ENCODE measurements at regions not wholly inside any gene's neighbourhood (a gene's known extent, or its start where the extent isn't known, plus 50 kb on each side); places are given as distances from the start of the nearest gene placed in this dataset.

- no peak overlapping the region for H3K27ac Mint-ChIP-seq
- CTCF ChIA-PET, result no interaction called here
- no peaks in the 10 kb centered on the region for H3K36me3 Mint-ChIP-seq
- H3K9me3 Mint-ChIP-seq (ENCODE audit: low read depth), result no peaks in the 10 kb centered on the region
- no peaks in the 10 kb centered on the region for H3K27me3 Mint-ChIP-seq
- no peak overlapping the region for H3K4me3 Mint-ChIP-seq
- ATAC-seq (no peak), DNase-seq (no peak)
- H3K4me1 Mint-ChIP-seq, result no peaks in the 10 kb centered on the region
Observed at GRCh38 chr12:16719713-16720416, 113.9 kb upstream of the LMO3 start.

- no peak overlapping the region for H3K4me3 Mint-ChIP-seq
Observed at GRCh38 chr12:16716928-16717327, 111.0 kb upstream of the LMO3 start.

GRCh38 chr12:16692099-16692498 is 86.1 kb upstream of the LMO3 start:
- ATAC-seq, result no peak
- CTCF ChIA-PET, result no interaction called here
- Mint-ChIP-seq H3K36me3 (no peaks in the 10 kb centered on the region), H3K4me1 (no peaks in the 10 kb centered on the region), H3K27me3 (no peaks in the 10 kb centered on the region), H3K9me3 (ENCODE audit: low read depth) (peaks cover 11% of the 10 kb centered on the region), H3K27ac (no peak overlapping the region), H3K4me3 (no peak overlapping the region)
- no peak for DNase-seq

More at GRCh38 chr12:16716928-16717327, 111.0 kb upstream of the LMO3 start:
- no peak overlapping the region for H3K27ac Mint-ChIP-seq
- DNase-seq, result no peak
- H3K36me3 Mint-ChIP-seq, result no peaks in the 10 kb centered on the region
- no peak for ATAC-seq
- no peaks in the 10 kb centered on the region for H3K9me3 Mint-ChIP-seq (ENCODE audit: low read depth)
- CTCF ChIA-PET, result no interaction called here
- H3K4me1 Mint-ChIP-seq, result no peaks in the 10 kb centered on the region
- no peaks in the 10 kb centered on the region for H3K27me3 Mint-ChIP-seq

- CTCF ChIA-PET, result interaction anchor here (1.2 kb wide), 1 partner anchor 18 kb away, joined by 3 read pairs; no protein-coding TSS in a partner anchor
Observed at GRCh38 chr12:16691624-16692023, 85.7 kb upstream of the LMO3 start.

GRCh38 chr12:16688200-16688599 is 82.2 kb upstream of the LMO3 start:
- H3K4me3 Mint-ChIP-seq, result no peak overlapping the region

More at GRCh38 chr12:16691624-16692023, 85.7 kb upstream of the LMO3 start:
- no peak for DNase-seq
- Mint-ChIP-seq H3K36me3 (no peaks in the 10 kb centered on the region), H3K27me3 (no peaks in the 10 kb centered on the region), H3K4me1 (no peaks in the 10 kb centered on the region), H3K4me3 (no peak overlapping the region), H3K9me3 (ENCODE audit: low read depth) (peaks cover 11% of the 10 kb centered on the region), H3K27ac (no peak overlapping the region)
- ATAC-seq, result no peak

GRCh38 chr12:16685107-16685506 is 79.1 kb upstream of the LMO3 start:
- CTCF ChIA-PET, result no interaction called here
- Mint-ChIP-seq H3K27me3 (no peaks in the 10 kb centered on the region), H3K9me3 (ENCODE audit: low read depth) (peaks cover 10% of the 10 kb centered on the region), H3K27ac (no peak overlapping the region), H3K36me3 (no peaks in the 10 kb centered on the region), H3K4me1 (no peaks in the 10 kb centered on the region), H3K4me3 (no peak overlapping the region)
- ATAC-seq, result no peak
- DNase-seq, result no peak

More at GRCh38 chr12:16688200-16688599, 82.2 kb upstream of the LMO3 start:
- no peaks in the 10 kb centered on the region for H3K27me3 Mint-ChIP-seq
- H3K27ac Mint-ChIP-seq, result no peak overlapping the region
- ATAC-seq (no peak), DNase-seq (no peak)
- peaks cover 11% of the 10 kb centered on the region for H3K9me3 Mint-ChIP-seq (ENCODE audit: low read depth)
- H3K36me3 Mint-ChIP-seq, result no peaks in the 10 kb centered on the region
- CTCF ChIA-PET, result no interaction called here
- no peaks in the 10 kb centered on the region for H3K4me1 Mint-ChIP-seq

GRCh38 chr12:16681196-16681595 is 75.2 kb upstream of the LMO3 start:
- CTCF ChIA-PET, result no interaction called here
- Mint-ChIP-seq H3K27me3 (no peaks in the 10 kb centered on the region), H3K27ac (no peak overlapping the region), H3K4me1 (no peaks in the 10 kb centered on the region), H3K9me3 (ENCODE audit: low read depth) (peaks cover 14% of the 10 kb centered on the region), H3K4me3 (no peak overlapping the region), H3K36me3 (no peaks in the 10 kb centered on the region)
- no peak for ATAC-seq
- no peak for DNase-seq

- H3K27me3 Mint-ChIP-seq, result no peaks in the 10 kb centered on the region
- peaks cover 9% of the 10 kb centered on the region for H3K9me3 Mint-ChIP-seq (ENCODE audit: low read depth)
- no peaks in the 10 kb centered on the region for H3K36me3 Mint-ChIP-seq
- CTCF ChIA-PET, result no interaction called here
- no peak overlapping the region for H3K4me3 Mint-ChIP-seq
- DNase-seq (no peak), ATAC-seq (no peak)
- H3K4me1 Mint-ChIP-seq, result no peaks in the 10 kb centered on the region
- H3K27ac Mint-ChIP-seq, result no peak overlapping the region
Observed at GRCh38 chr12:16675438-16675837, 69.5 kb upstream of the LMO3 start.

GRCh38 chr12:16674885-16675284 is 68.9 kb upstream of the LMO3 start:
- Mint-ChIP-seq H3K9me3 (ENCODE audit: low read depth) (peaks cover 9% of the 10 kb centered on the region), H3K27ac (no peak overlapping the region)

GRCh38 chr12:16670456-16671050 is 64.6 kb upstream of the LMO3 start:
- DNase-seq, result no peak
- peaks cover 6% of the 10 kb centered on the region for H3K9me3 Mint-ChIP-seq (ENCODE audit: low read depth)
- no peak for ATAC-seq
- no peak overlapping the region for H3K4me3 Mint-ChIP-seq
- CTCF ChIA-PET, result no interaction called here
- H3K36me3 Mint-ChIP-seq, result no peaks in the 10 kb centered on the region
- no peaks in the 10 kb centered on the region for H3K27me3 Mint-ChIP-seq
- no peaks in the 10 kb centered on the region for H3K4me1 Mint-ChIP-seq
- H3K27ac Mint-ChIP-seq, result no peak overlapping the region

More at GRCh38 chr12:16674885-16675284, 68.9 kb upstream of the LMO3 start:
- H3K27me3 Mint-ChIP-seq, result no peaks in the 10 kb centered on the region
- no peaks in the 10 kb centered on the region for H3K36me3 Mint-ChIP-seq
- CTCF ChIA-PET, result interaction anchor here (1.6 kb wide), 1 partner anchor 16 kb away, joined by 3 read pairs; no protein-coding TSS in a partner anchor
- ATAC-seq, result no peak
- DNase-seq, result no peak
- no peaks in the 10 kb centered on the region for H3K4me1 Mint-ChIP-seq
- no peak overlapping the region for H3K4me3 Mint-ChIP-seq

- no peak for ATAC-seq
- no peaks in the 10 kb centered on the region for H3K36me3 Mint-ChIP-seq
- H3K27ac Mint-ChIP-seq, result no peak overlapping the region
- H3K9me3 Mint-ChIP-seq (ENCODE audit: low read depth), result peaks cover 10% of the 10 kb centered on the region
- no peak overlapping the region for H3K4me3 Mint-ChIP-seq
- CTCF ChIA-PET, result no interaction called here
- no peaks in the 10 kb centered on the region for H3K27me3 Mint-ChIP-seq
- no peaks in the 10 kb centered on the region for H3K4me1 Mint-ChIP-seq
- DNase-seq, result no peak
Observed at GRCh38 chr12:16669756-16670155, 63.8 kb upstream of the LMO3 start.

- H3K27me3 Mint-ChIP-seq, result no peaks in the 10 kb centered on the region
- peaks cover 14% of the 10 kb centered on the region for H3K9me3 Mint-ChIP-seq (ENCODE audit: low read depth)
- DNase-seq (no peak), ATAC-seq (no peak)
- H3K4me1 Mint-ChIP-seq, result no peaks in the 10 kb centered on the region
- CTCF ChIA-PET, result no interaction called here
- H3K36me3 Mint-ChIP-seq, result no peaks in the 10 kb centered on the region
- H3K27ac Mint-ChIP-seq, result no peak overlapping the region
- H3K4me3 Mint-ChIP-seq, result no peak overlapping the region
Observed at GRCh38 chr12:16668198-16668597, 62.2 kb upstream of the LMO3 start.

GRCh38 chr12:16658699-16659098 is 52.7 kb upstream of the LMO3 start:
- CTCF ChIA-PET, result no interaction called here
- ATAC-seq, result no peak
- Mint-ChIP-seq H3K27ac (no peak overlapping the region), H3K27me3 (no peaks in the 10 kb centered on the region), H3K9me3 (ENCODE audit: low read depth) (peaks cover 32% of the 10 kb centered on the region), H3K36me3 (no peaks in the 10 kb centered on the region), H3K4me3 (no peak overlapping the region), H3K4me1 (no peaks in the 10 kb centered on the region)
- no peak for DNase-seq

All from activated CD8-positive, alpha-beta memory T cell treated with anti-CD3 and anti-CD28 coated beads, Interleukin-2, amount 10 ng/mL, durations not matched to agents 7 days and 5 days (primary cell).